ENCODE measurements at regions not wholly inside any gene's neighbourhood (a gene's known extent, or its start where the extent isn't known, plus 50 kb on each side); places are given as distances from the start of the nearest gene placed in this dataset.

DNA sequence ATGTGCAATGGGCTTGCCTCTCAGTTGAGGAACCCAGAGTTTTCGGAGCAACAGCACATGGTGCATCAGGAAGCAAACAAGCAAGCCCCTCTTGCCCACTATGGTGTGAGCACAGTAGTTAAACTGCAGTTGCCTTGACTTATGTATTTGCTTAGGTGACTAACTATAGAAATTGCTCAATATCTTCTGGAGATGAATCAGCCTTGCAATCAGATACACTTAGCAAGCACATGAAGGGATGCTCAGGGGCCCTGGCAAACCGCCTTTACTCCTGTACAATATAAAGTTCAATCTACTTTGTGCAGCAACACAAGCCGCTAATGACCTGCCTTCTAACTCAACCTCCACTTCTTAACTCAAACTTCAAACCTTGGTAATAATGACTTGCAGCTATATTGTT is 581.7 kb upstream of the RIOK2 start:
- Histone ChIP-seq H2BK15ac (ENCODE audit: low read length) (no peak overlapping the region), H4K8ac (ENCODE audit: extremely low read depth, insufficient read depth, low read length) (no peak overlapping the region), H2BK20ac (ENCODE audit: low read length) (no peak overlapping the region), H3K4me2 (ENCODE audit: insufficient read depth in 1 of 2, low read depth in 2 of 2, low read length in 2 of 2) (no peak overlapping the region), H3K27me3 (replicated peaks in 1 of 4; ENCODE audit: control insufficient read depth in 3 of 4, extremely low read depth in 1 of 4, insufficient read depth in 3 of 4, low read length in 3 of 4) (no peaks in the 10 kb centered on the region), H3K79me1 (ENCODE audit: low read depth, low read length) (no peaks in the 10 kb centered on the region), H2AFZ (ENCODE audit: low read length) (no peak overlapping the region), H3K4me1 (replicated peaks in 1 of 4; ENCODE audit: control insufficient read depth in 3 of 4, insufficient read depth in 4 of 4, low read length in 3 of 4) (no peaks in the 10 kb centered on the region), H4K5ac (ENCODE audit: insufficient read length, low read depth, low read length) (no peak overlapping the region), H3K9me3 (ENCODE audit: insufficient read depth in 2 of 2, low read depth in 1 of 2, low read length in 1 of 2) (no peaks in the 10 kb centered on the region), H3K4me3 (ENCODE audit: extremely low read depth in 1 of 4, insufficient read depth in 2 of 4, low read depth in 3 of 4, low read length in 4 of 4) (no peak overlapping the region), H2BK5ac (ENCODE audit: low read depth, low read length) (no peak overlapping the region), H4K91ac (replicated peaks; ENCODE audit: insufficient read length, low read length) (no peak overlapping the region), H3K79me2 (ENCODE audit: control insufficient read depth in 1 of 2, insufficient read depth in 2 of 2, low read length in 2 of 2) (no peaks in the 10 kb centered on the region), H3K27ac (ENCODE audit: low read depth, low read length) (no peak overlapping the region), H3K36me3 (ENCODE audit: control insufficient read depth in 2 of 4, insufficient read depth in 4 of 4, low read length in 3 of 4) (no peaks in the 10 kb centered on the region; a peak in 1 of 8 replicates), H2AK5ac (ENCODE audit: low read depth, low read length) (no peak overlapping the region), H3K23me2 (ENCODE audit: low read depth, low read length) (no peaks in the 10 kb centered on the region), H4K20me1 (replicated peaks in 1 of 2; ENCODE audit: control insufficient read depth in 1 of 2, insufficient read depth in 2 of 2, low read length in 2 of 2) (no peaks in the 10 kb centered on the region), H2BK120ac (replicated peaks; ENCODE audit: low read depth, low read length) (no peak overlapping the region), H3K9ac (replicated peaks in 1 of 4; ENCODE audit: extremely low read depth in 1 of 4, low read depth in 3 of 4, low read length in 3 of 4) (no peak overlapping the region), H3K18ac (ENCODE audit: extremely low read depth, low read length) (no peak overlapping the region), H2BK12ac (ENCODE audit: low read depth, low read length) (no peak overlapping the region), H3K4ac (replicated peaks; ENCODE audit: insufficient read length, low read depth, low read length) (no peak overlapping the region), H3K23ac (ENCODE audit: insufficient read length) (no peak overlapping the region), H3K14ac (ENCODE audit: insufficient read length) (no peak overlapping the region), H3K56ac (replicated peaks; ENCODE audit: insufficient read length, low read depth, low read length) (no peak overlapping the region)
- WGBS, 2 experiments (ENCODE audit: extremely low coverage in 1 of 2, insufficient coverage in 1 of 2, insufficient read length in 1 of 2, insufficient replicate concordance in 2 of 2, low coverage in 1 of 2, low lambda C conversion rate in 2 of 2, missing lambda C conversion rate in 1 of 2) = 91% methylated on average over 3 of the region's 3 CpGs; no CpG with 5 or more reads in 1 of the 2 experiments
- POLR2A ChIA-PET (ENCODE audit: partially characterized antibody) = no interaction called here
- DNase-seq (ENCODE audit: low read depth in 1 of 2, low spot score in 2 of 2) (no peak), FAIRE-seq (no peak)
- CTCF ChIA-PET (ENCODE audit: partially characterized antibody) = interaction anchor here (0.5 kb wide), 1 partner anchor 204 kb away, joined by 3 read pairs; no protein-coding TSS in a partner anchor
- no peak for TF ChIP-seq JUND (IDR thresholded peaks at IDR 0.05; ENCODE audit: low read length)
- TF ChIP-seq EP300 (IDR thresholded peaks at IDR 0.05; ENCODE audit: borderline replicate concordance in 1 of 2, low read depth in 2 of 2, low read length in 2 of 2) = no peak
- TF ChIP-seq EGR1 (IDR thresholded peaks at IDR 0.05; ENCODE audit: borderline replicate concordance, low read depth, low read length) = no peak
- TF ChIP-seq RXRA (IDR thresholded peaks at IDR 0.05; ENCODE audit: insufficient read depth, low read depth, low read length) = no peak
- TF ChIP-seq, protein P1, sequence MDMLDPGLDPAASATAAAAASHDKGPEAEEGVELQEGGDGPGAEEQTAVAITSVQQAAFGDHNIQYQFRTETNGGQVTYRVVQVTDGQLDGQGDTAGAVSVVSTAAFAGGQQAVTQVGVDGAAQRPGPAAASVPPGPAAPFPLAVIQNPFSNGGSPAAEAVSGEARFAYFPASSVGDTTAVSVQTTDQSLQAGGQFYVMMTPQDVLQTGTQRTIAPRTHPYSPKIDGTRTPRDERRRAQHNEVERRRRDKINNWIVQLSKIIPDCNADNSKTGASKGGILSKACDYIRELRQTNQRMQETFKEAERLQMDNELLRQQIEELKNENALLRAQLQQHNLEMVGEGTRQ (IDR thresholded peaks at IDR 0.05; ENCODE audit: low read length) = no peak
- TF ChIP-seq TBP (IDR thresholded peaks at IDR 0.05; ENCODE audit: low read depth, low read length) = no peak
- TF ChIP-seq, protein P2, sequence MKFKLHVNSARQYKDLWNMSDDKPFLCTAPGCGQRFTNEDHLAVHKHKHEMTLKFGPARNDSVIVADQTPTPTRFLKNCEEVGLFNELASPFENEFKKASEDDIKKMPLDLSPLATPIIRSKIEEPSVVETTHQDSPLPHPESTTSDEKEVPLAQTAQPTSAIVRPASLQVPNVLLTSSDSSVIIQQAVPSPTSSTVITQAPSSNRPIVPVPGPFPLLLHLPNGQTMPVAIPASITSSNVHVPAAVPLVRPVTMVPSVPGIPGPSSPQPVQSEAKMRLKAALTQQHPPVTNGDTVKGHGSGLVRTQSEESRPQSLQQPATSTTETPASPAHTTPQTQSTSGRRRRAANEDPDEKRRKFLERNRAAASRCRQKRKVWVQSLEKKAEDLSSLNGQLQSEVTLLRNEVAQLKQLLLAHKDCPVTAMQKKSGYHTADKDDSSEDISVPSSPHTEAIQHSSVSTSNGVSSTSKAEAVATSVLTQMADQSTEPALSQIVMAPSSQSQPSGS (IDR thresholded peaks at IDR 0.05; ENCODE audit: low read length) = no peak
- no peak for TF ChIP-seq BCL11A (IDR thresholded peaks at IDR 0.05; ENCODE audit: low read depth in 2 of 2, low read length in 2 of 2)
- TF ChIP-seq KDM1A (IDR thresholded peaks at IDR 0.05; ENCODE audit: borderline replicate concordance, low read length) = no peak
- TF ChIP-seq ZNF274 (IDR thresholded peaks at IDR 0.05; ENCODE audit: borderline replicate concordance, extremely low read depth, low read length) = no peak
- TF ChIP-seq POLR2AphosphoS5 (IDR thresholded peaks at IDR 0.05; ENCODE audit: low read depth, low read length) = no peak

Data from H1 (cell line).